ENCODE measurements at regions not wholly inside any gene's neighbourhood (a gene's known extent, or its start where the extent isn't known, plus 50 kb on each side); places are given as distances from the start of the nearest gene placed in this dataset.

DNA sequence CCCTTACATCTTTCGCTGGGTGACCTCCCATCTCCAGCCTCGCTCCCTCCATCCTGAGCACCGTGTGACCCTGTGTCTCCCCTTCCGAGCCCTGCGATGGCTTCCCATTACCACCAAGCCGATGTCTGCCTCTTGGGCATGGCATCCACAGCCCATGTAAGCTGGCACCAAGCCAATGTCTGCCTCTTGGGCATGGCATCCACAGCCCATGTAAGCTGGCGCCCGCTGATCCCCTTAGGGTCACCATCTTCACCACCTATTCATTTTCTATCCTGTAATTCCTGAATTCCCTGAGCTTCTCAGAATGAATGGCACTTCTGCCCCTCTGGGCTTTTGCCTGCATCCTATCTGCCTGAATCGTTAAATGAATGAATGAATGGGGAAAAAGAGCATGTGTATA lies 478.2 kb upstream of the CCL2 start:
- no peak for DNase-seq (ENCODE audit: low read depth)

DNA sequence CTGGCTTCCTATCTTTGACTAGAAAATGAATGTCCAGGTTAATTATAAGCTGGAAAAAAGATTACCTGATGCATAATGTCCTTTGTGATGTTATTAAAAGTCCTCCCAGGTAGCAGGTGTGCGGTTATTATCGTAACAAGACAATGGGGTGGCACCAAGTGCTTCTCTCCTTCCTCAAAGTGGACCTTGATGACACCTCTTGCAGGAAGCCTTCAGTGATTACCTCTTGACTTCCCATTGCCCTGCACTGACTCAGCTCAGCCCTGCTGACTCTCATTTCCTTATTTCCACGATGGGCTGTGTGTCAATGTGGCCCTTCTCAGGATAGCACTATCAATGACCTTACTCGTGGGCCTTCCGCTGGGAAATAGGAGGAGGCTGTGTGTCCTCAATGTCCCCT lies 477.4 kb upstream of the CCL2 start:
- no peak for DNase-seq (ENCODE audit: low read depth)

DNA sequence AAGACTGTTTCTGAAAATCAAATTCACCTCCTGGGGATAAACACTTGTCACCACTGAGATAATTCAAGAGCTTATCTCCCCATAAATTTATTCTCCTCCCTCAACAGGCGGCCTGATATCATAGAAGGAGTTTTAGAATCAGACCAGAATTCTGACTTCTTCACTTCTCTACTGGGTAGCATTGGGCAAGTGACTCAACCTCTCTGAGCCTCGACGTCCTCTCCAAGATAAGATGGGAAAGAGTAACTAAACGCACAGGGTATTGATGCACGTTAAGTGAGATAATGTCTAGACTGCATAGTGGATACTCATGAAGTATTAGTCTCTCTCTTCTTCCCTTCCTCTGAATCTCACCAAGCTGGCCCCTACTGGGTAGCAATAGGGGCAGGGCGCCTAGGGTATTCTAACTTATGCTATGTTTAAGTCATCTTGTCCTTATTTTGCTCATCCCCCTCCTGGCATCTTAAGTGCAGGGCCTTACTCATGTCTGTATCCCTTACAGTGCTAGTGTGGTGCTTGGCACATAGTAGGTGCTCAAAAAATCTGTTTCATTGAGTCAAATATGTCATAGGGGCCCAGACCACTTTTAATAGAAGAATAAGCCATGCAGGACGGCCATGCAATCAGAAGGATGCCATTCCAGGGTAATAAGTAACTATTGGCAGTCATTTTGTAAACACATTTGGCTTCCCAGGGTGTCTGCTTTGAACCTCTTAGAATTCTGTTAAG lies 476.4 kb upstream of the CCL2 start:
- no peak for DNase-seq (ENCODE audit: low read depth)

DNA sequence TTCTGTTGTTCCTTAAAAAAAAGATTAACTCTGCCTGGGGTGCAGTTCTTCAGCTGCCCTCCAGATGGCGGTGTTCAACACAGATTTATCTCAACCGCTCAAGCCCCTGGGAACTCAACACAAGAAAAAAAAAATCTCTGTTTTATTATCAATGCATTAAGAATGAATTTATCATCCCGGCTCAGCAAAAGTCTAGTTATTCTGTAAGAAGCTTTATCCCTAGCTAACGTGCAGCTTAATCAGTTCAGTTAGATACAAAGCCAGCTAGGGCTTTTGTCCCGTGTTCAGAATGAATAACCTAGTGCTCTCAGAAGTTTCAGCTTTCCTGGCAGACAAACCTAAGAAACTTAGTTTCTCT lies 475.9 kb upstream of the CCL2 start:
- DNase-seq (ENCODE audit: low read depth), result peak; percentile 12

DNA sequence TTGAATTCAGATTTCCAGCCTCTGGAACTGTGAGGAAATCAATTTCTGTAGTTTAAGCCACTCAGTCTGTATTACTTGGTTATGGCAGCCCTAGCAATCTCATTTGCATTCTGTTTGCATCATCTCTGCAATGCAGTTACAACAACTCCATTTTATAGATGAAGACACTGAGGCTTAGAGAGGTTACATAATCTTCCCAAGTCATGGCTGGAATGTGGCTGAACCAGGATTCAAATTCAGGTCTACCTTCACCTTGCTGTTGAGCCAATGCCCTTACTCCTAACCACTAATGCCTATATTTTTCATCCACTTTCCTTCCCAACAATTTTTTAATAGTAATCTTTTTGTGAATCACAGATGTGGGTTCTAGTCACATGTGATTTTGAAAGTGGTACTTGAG lies 469.8 kb upstream of the CCL2 start:
- no peak for DNase-seq (ENCODE audit: low read depth)

DNA sequence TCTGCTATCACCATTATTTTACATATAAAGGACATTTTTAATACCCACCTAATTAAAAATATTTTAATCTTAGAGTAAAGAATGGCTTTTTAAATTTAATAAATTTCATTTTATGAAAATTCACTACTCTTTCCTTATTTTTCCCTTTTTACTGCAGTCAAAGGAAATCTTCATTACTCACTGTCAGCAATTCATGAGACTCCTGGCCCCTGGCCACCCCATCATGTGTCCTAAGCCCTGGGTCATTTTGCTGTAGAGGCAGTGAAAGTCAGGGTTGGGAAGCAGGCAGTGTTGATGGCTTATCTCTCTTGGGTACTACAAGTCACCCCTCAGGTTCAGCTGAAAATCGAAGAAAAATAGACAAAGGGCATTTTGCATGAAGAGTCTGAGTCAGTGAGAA lies 468.6 kb upstream of the CCL2 start:
- no peak for DNase-seq (ENCODE audit: low read depth)

DNA sequence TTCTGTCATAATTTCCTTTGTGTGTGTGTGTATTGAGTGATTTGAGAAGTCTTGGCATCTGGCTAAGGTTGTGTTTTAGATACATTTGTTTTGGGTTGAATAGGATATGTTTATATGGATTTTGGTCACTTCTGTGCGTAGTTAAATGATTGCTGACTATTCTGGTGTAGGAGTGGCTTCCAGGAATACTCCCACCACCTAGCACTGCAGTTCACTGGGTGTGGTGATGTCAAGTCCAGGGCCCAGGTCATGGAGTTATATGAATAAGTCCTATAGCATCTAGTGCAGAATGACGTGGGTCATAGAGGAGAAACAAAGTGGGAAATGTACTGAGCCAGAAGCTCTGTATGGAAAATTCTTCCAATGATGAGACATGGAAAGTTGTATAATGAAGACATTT lies 465.4 kb upstream of the CCL2 start:
- DNase-seq (ENCODE audit: low read depth), result no peak

DNA sequence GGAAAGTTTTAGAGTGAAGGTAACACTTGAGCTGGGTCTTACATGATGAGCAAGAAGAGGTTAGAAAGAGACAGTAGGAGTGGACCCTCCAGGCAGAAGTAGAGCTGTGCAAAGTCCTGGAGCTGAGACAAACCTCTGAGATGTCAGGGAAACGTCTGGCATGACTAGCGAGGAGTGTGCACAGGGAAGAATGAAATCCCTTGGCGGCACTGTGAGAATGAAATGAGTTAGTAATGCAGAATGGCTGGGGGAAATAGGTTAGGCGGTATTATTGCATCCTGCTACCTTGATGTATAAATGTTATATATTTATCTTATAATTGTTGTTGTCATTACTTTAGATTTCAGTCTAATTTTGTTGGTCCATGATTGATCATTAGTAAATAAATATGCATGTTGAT lies 457.9 kb upstream of the CCL2 start:
- no peak for DNase-seq (ENCODE audit: low read depth)

DNA sequence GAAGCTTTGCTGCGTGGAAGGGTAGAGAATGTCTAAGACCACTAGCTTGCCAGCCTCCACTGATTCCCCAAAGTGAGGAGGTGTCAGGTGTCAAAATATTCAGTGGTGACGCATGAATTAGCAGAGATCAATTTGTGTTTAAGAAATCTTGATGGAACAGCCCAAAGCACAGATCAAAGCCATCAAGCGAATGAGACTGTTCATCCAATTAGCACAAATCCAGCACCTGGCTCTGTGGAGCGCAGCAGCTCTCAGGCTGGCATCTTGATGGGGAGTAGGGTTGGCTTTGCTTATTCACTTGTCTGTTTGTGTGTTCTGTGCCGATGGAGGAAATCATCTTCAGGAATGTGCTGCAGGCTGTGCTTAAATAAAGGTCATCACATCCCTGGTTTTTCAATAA lies 456.8 kb upstream of the CCL2 start:
- DNase-seq (ENCODE audit: low read depth), result no peak

DNA sequence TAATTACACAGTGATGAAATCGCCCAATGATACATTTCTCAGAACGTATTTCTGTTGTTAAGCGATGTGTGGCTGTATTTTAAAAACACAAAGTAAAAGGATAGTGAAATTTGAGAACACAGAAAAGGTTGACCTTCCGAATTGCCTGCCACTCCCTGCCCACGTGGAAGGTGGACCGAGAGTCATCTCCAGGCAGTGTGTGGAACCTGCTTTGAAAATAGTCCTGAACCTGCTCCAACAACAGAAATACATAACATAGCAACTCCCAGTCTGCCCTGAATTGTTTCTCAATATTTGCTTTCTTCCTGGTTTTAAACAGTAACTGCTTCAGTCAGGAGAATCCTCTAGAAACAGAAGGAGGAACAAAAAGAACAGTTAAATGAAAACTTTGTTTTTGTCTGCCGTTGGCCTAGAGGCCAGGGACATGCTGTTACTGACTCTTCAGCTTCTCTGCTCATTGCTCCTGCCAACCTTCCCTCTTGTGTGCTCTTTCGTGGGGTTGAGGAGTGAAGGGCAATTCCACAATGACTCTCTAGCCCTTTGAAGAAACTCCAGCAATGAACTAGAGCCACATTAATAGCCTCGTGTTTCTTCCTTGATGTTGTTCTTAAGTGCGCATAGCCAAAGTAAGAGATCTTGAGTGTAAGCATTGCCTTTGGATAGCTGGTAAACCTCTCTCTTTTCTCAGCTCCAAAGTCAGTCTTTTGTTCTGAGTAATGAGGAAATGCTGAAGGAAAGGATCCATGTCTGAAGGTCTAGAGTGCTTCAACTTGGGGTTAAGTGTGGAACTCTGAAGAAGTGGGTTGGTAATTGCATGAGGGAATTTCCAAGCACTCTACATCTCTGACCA lies 452.5 kb upstream of the CCL2 start:
- DNase-seq (ENCODE audit: low read depth), result no peak

DNA sequence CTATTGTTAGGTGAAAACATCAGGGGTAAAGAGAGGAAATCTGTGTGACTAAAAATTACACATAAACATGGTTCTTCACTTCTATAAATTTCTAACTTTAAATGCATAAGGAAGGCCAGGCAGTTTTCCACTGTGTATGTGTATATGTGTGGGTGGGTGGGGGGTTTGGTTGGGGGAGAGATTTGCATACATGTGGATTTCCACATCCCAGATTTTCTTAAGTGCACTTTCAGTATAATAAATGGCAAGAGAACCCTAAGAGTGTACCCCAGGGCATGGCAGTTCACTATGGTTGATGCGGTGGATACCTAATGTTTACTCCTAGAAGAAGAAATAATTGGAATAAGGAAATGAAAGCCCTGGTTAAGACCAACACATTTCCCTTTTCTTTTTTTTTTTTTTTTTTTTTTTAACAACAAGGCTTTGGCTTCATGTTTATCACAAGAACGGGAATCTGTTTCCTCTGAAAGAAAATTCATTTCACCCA lies 451.8 kb upstream of the CCL2 start:
- no peak for DNase-seq (ENCODE audit: low read depth)

DNA sequence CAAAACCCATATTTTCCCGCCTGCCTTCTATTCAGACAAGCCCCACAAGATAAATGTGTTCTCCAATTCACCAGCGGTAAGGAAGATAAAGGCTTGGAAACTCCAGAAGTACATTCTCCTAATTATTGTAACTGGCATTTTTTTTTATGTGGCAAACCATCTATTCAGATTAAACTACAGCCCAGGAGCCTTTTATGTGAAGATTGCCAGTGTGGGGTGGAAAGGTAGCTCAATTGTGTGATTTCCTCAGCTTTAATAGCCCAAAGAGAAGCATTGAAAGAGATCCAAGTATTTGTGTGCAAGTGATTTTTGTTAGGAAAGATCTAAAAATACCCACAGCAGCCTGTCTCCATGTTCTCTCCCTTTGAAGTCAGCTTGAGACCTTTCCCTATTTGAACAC lies 451.4 kb upstream of the CCL2 start:
- DNase-seq (ENCODE audit: low read depth), result no peak

DNA sequence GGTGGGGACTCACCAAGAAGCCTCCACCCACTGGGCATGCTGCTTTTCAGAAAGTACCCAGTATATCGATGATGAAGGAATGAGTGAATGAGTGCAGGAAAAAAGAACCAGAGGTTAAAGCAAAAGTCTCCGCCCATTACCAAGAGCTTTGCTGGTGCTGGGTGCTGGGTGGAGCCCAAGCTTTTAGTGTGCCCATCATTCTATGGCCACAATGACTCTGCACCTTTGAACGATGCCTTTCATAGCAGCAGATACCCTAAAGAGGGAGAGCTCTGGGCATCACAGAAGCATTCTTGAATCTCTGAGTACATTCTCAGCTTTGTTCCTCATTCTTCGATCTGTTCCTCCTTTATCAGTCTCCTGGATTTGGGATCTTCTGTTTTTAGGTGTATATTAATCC lies 450.7 kb upstream of the CCL2 start:
- DNase-seq (ENCODE audit: low read depth), result no peak

DNA sequence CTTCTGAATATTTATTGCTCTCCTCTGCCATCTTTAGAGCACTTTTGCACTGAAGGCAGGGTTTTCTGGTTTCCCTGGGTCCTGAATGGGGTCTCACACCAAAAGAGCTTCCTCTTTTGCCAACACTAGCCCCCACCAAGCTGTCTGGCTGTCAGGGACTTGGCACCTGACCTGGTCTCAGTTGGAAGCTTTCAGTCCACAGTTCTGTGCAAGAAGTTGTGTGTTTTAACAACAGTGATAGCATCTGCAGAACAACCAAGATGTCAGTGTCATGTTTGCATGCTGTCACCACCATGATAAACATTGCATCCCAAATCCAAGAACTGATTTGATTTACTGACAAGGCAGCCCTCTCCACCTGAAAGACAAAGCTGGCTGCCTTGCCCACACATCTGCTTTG lies 448.5 kb upstream of the CCL2 start:
- no peak for DNase-seq (ENCODE audit: low read depth)

DNA sequence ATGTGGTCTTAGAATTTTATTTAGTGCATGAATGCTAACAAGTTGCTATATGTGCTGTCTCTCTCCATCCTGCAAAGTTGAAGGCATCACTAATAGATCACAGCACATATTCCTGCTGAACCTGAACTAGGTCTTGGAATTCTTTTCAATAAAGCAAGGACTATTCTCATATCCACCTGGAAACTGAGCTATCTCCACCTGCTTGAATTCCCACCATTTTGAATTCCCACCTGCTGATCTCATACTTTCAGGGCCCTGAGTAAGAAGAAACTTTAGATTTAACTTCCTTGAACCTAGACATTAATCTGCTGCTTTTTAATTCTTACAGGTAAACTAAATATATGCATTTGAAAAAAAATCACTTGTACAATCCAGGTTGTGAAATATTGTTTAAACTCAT lies 445.3 kb upstream of the CCL2 start:
- DNase-seq (ENCODE audit: low read depth), result no peak

DNA sequence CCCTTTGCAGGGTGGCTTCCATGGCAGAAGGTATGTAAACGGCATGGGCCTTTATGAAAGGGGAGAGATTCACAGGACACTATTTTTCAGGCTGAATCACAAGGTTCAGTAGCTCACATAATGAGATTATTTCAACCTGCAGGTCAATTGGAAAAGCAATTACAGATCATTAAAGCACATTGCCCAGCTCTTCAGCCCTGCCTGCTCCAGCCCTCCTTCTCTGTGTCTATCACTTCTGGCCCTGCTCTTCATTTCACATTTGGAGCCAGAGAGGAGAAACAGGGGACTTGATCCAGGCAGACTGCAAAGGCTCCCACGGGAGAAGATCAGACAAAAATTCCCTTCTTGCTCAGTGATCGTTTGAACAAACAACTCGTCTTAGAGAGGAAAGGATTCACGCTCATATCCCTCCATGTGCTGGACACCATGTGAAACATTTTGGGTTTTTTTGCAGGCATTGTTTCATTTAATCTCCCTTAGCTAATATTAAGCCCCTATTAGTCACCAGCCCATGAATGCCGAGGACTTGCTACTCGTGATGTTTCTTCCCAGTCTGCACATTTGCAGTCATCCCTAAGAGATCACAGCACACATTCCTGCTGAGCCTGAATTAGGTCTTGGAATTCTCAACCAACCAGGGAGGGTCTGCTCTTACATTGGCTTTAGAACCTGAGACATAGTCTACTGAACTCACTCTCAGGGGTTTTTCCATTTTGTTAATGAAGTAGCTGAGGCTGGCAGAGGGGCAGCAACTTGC lies 443.9 kb upstream of the CCL2 start:
- no peak for DNase-seq (ENCODE audit: low read depth)

DNA sequence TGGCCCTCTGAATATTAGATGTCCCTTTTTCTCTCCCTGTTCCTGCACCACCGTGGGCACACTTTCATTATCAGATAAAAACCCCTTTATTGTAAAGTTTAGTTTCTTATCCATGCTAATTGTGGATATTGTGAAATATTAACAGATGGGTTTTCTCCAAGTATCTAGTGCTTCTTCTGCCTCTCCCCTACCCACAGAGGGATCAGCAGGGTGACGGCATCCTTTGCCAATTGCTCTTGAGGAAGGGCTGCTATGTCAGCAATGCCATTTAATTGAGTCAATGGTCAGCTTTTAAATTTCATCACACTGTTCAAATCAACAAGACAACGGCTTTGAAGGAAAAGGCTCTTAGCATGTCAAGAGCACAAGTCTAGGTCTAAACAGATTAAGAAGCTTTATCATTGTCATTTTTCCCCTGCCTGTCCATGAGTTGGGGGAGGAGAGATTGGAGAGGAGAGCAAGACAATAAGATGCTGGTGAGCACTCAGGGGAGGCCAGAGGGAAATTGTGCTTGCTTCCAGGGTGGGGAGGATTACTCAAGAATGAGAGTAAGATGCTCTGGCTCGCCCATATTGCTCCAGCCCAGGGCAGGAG lies 443.0 kb upstream of the CCL2 start:
- no peak for DNase-seq (ENCODE audit: low read depth)

DNA sequence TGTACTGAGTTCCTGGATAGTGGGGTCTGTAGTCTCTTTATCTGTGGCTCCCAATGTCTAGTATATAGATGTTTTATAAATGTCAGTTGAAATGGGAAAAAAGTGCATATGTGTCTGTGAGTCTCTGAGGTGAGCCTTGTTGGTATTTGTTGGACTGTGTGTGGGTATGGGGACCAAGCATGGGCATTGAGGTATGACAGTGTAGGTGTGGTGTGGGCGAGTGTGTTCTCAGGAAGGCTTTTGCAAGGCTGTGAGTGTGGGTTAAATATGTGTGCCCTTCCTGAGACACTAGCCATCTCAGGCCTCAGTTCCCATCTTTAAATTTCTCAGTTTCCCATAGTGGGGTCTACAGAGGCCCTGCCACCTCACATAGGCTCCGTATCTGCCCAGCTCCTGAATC lies 440.2 kb upstream of the CCL2 start:
- DNase-seq (ENCODE audit: low read depth), result no peak

DNA sequence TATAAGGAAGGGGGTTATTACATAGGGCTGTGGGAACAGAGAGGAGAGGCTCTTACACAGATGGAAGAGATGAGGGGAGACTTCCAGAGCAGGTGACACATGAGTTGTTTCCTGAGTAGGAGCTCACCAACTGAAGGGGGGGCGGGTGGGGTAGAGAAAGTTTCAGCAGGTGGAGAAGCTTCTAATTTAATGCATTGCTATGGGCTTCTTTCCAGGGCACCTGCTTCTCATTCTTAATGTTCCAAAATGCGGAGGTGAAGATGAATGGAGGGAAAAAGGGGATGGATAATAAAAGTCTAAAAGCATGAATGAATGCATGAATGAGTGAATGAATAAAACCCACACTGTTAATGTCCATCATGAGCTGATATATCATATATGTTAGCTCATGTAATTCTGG lies 439.0 kb upstream of the CCL2 start:
- no peak for DNase-seq (ENCODE audit: low read depth)

DNA sequence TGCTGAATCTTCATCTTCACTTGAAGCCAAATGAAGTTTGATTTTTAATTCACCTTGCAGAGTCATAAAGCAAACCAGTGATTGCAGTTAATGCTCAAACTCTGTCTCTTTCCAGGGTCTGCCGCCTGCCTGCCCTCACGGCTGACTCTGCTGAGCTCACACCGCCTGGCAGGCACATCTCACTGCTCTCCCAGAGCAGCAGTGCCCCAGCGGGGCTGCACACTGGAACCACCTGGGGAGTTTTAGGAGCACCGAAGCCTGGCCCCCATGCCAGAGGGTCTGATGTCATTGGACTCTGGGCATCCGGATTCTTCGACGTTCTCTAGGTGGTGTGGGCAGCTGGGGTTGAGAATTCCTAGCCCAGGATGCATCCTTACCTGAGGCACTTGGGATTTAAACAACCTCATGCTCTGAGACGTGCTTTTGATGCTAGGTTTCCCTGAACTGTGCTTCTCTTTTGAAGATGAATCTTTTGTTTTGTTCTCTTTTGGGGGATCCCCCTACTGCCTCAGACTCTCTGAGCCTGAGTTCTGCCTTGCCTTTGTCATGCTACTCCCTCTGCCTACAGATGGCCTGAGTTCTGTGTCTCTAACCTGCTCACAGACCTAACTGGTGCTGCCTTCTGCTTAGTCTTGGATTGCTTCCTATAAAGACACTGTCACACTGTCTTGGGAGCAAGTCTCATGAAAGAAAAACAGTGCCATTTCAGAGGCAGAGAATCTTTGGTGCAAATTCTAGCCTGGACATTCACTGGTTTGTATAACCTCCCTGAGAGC lies 438.1 kb upstream of the CCL2 start:
- DNase-seq (ENCODE audit: low read depth), result no peak

DNA sequence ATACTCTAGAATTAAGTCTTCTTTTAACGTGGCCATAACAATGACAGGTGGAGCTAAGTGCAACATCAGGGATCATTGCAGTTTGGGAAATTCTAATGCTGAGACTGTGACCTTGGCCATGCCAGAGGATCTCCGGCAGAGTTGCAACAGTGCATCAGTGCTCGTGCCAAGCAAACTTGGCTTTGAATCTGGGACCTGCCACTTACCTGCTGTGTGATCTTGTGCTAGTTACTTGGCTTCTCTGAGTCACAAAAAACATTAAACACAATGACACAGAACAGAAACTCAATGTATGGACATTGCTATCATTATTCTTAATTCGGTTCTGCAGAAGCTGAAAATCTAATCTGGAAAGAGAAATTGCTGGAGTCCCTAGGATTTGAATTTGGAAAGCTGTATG lies 435.5 kb upstream of the CCL2 start:
- no peak for DNase-seq (ENCODE audit: low read depth)

DNA sequence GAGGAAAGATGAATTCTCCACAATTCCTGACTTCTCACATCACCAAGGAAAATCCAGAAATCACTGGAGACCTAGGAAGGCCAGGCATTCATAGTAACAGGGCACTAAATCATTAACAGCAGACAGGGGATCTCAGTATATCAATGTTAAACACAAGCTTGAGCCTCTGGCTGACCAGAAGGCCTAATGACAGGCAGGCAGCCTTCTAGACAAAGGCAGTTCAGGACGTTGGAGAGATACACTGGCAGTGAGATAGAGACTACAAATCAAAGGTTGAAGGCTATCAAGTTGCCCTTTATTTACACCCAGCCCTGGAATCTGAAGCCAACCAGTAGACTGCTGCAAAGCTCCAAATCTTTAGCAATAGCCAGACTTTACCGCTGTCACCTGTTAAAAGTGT lies 422.8 kb upstream of the CCL2 start:
- DNase-seq (ENCODE audit: low read depth), result no peak

Data from activated T-cell treated with anti-CD3 and anti-CD28 coated beads for 48 hours (primary cell).